Ecto neural progenitor cell (in vitro differentiated cells): ENCODE measurements at regions not wholly inside any gene's neighbourhood (a gene's known extent, or its start where the extent isn't known, plus 50 kb on each side); places are given as distances from the start of the nearest gene placed in this dataset.
"Not testable (repeated sequence)": the region's sequence is repeated elsewhere in the genome, so short reads cannot be mapped to it uniquely, and the experiment has no call there.

ENCODE experiments used
- DNase-seq: peaks from one replicate; pipeline ENCODE4 v3.0.0-alpha.2; 2018; ENCODE audit warnings: low spot score

DNA sequence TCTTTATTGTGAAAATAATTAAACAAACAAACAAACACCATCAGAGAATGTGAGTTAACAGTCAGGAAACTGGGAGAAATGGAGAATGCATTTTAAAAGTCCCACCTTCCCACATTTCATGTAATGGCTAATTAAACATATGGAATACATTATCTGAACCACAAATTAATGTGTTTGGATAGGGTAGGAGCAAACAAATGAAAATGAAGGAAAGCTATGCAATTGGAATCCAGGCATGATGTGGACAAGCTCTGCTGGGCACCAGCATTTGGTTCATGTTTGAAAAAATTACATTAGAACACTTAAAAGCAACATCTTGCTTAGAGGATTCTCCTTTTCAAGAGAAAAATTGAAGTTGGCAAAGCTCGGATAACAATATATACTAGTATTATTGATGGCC lies 628.1 kb downstream of the LMO4 start:
- DNase-seq = no peak

DNA sequence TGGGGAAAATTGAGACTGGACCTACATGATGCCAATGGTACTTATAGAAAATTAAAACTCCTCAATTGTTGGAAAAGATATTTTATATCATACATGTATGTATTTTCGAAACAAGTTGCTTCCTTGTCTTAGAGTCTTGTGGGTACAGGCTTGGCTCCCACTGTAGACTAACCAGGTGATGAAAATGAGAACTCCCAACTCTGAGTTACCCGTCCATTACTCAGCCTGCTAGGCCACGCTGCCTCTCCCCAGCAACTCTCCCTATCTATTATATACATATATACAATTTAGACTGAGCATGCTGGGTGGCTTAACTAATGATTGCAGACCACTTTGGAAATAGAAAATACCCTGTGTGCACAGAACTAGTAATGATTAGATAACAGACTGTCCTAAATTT lies 628.7 kb downstream of the LMO4 start:
- no peak for DNase-seq

GRCh38 chr1:87958201-87958600 lies 629.5 kb downstream of the LMO4 start:
- no peak for DNase-seq

GRCh38 chr1:87958716-87959115 lies 630.0 kb downstream of the LMO4 start:
- DNase-seq = no peak

DNA sequence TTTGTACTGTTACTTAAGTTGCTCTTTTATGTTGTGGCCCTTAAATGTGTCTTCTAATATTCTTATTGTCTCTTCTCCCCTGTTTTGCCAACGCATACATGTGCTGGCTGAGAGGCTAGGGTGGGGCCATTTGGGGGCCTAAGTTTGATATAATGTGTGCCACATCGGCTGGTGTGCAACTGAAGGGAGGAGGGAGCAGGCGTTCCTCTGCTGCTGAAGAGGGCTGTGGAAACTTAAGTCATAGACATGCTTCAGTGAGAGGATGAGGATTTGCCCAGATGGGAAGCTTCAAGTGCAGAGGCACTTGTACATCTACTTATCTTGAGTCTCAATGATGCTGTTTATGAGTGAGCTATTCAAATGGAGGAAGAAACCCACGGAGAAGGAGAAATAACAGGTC lies 630.6 kb downstream of the LMO4 start:
- no peak for DNase-seq

GRCh38 chr1:87961992-87962391 lies 633.3 kb downstream of the LMO4 start:
- no peak for DNase-seq

- no peak for DNase-seq
These were observed 634.9 kb downstream of the LMO4 start for GRCh38 chr1:87963556-87963955.

- no peak for DNase-seq
These were observed 636.5 kb downstream of the LMO4 start for GRCh38 chr1:87965193-87965592.

DNA sequence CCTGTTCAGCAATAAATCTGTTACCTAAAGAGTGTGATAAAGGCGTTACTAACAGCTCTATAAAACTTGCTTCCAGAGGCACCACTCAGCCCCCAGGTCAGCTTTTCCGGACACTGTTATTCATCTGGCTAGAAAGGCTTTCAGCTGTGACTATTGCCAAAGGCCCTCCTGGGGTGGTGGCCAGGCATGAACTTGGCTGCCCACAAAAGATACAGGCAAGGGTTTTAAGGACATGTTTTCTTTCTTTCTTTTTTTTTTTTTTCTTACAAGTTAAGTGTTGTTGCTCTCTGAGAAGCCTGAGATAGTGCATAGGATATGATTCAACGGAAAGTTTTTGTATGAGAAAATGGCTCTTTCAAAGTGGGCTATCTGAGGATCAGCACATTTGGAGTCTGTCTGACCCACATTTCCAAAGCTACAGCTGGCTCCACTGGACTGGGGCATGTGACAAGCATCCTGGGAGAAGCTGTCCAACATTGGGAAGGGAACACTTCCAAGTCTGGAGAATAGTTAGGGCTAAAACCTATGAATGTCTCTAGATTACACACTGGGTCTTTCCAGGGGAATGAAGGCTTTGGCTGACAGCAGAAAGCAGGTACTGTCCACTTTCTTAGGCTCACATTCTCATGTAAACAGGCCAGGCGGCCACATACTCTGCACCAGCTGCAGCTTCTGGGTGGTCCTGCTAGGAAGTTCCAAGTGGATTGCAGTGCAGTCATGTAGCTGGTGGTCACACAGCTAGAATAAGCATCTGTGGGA lies 639.7 kb downstream of the LMO4 start:
- DNase-seq = peak; percentile 53

DNA sequence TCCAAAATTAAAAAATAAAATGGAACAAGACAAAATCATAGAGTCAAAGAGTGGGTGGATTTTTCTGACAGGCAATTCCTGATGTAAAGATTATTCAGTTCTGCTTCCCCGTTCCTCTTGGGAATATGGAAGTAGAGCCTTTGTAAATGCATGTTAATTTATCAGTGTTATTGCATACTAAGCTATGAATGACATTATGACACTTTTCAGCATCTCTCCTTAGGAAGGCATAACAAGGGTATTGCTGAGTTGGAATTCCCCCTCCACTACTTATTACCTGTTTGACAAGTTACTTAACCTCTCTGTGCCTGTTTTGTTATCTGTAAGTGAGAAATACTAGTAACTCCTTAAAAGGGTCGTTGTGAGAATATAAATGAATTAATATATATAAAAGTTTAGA lies 640.4 kb downstream of the LMO4 start:
- DNase-seq = no peak

DNA sequence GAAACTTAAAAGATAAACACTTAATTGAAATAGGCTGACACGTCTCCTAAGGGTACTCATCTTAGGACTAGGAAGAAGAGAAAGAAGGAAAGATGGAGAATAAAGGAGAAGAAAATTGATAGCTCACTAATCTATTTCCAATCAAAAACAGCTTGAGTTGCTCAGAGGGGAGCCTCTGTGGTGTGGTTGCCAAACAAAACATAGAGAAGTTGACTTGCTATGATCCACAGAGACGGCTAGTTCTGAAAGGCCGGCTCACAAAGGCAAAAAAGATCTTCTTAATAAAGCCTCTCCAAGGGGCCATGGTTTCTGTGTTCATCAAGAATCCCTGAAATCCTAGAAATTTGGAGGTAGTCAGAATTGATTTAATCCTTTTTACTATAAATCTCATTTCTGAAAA lies 644.1 kb downstream of the LMO4 start:
- no peak for DNase-seq

DNA sequence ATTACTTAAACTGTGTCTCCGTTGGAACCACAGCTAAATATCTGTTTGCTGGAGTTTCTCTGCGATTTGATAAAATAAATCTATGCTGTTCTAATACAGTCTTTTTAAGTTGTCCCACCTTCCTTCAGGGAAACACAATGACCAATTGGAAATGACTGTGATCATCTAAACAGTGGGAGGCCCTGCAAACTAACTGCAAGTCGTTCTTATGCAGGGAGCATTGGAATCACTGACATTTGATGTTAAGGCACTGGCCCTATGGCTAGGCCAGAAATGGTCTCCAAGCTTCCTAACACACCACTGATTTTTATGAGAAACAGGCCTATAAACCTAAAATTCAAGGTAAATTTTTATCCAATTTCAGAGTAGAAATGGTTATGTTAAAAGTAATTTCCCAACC lies 645.2 kb downstream of the LMO4 start:
- DNase-seq = no peak

- DNase-seq = no peak
These were observed 647.6 kb downstream of the LMO4 start for GRCh38 chr1:87976316-87976715.

DNA sequence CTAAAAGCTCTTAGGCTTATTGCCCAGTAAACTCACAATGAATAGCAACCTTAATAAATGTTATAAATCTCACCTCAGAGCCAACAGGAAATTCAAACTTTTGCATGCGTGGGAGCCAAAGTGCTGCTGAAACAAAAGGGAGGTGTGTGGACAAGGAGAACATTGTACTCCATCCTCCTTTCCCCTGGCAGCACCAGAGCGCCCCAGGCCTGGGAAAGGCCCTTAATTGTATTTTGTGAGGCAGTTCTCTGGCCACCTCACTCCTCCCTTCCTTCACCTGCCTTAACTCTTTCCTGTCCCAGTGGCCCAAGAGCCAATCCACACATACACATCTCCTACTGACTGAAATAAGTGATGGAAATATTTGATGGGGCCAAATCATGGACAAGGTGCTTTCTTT lies 648.5 kb downstream of the LMO4 start:
- no peak for DNase-seq

- DNase-seq = no peak
These were observed 650.4 kb downstream of the LMO4 start for GRCh38 chr1:87979079-87979478.

- DNase-seq = no peak
These were observed 651.8 kb downstream of the LMO4 start for GRCh38 chr1:87980494-87980893.

- DNase-seq = no peak
These were observed 652.7 kb downstream of the LMO4 start for GRCh38 chr1:87981386-87981785.

- DNase-seq = no peak
These were observed 653.1 kb downstream of the LMO4 start for GRCh38 chr1:87981810-87982209.

GRCh38 chr1:87983841-87984240 lies 655.2 kb downstream of the LMO4 start:
- DNase-seq = no peak

- no peak for DNase-seq
These were observed 656.4 kb downstream of the LMO4 start for GRCh38 chr1:87985071-87985470.

- DNase-seq = no peak
These were observed 657.6 kb downstream of the LMO4 start for GRCh38 chr1:87986130-87986866.

GRCh38 chr1:87989346-87989745 lies 660.7 kb downstream of the LMO4 start:
- no peak for DNase-seq

GRCh38 chr1:87992536-87992935 lies 663.9 kb downstream of the LMO4 start:
- not testable (repeated sequence) for DNase-seq

DNA sequence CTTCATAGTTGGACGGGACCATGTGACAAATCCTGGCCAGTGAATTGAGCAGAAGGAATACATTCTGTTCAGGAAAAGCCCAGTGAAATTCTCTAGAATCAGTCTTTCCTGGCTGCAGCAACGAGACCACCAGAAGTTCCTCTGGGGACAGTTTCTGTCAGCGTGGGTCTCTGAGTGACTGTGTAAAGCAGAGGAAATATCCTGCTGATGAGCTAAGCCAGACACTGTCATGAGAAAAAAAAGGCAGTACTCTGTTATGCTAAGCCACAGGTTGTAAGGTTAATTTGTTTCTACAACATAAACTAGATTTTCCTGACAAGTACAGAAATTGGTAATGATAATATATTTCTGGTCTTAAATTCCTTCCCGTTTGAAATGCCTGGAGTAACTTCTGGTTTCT lies 664.4 kb downstream of the LMO4 start:
- DNase-seq = no peak
